DMS 273 (cell line): ENCODE measurements at regions not wholly inside any gene's neighbourhood (a gene's known extent, or its start where the extent isn't known, plus 50 kb on each side); places are given as distances from the start of the nearest gene placed in this dataset.

Experiments
- DNase-seq: peaks from one replicate; lab custom pipeline; 2025; ENCODE audit not compliant: unreplicated experiment; lab: John Stamatoyannopoulos, UW

GRCh38 chr15:70337277-70338186 lies 239.8 kb upstream of the TLE3 start:
- no peak for DNase-seq

- no peak for DNase-seq
These were observed 238.8 kb upstream of the TLE3 start for GRCh38 chr15:70336425-70337009.

- DNase-seq = no peak
These were observed 236.6 kb upstream of the TLE3 start for GRCh38 chr15:70334286-70334685.

- no peak for DNase-seq
These were observed 231.5 kb upstream of the TLE3 start for GRCh38 chr15:70329179-70329578.

- no peak for DNase-seq
These were observed 231.0 kb upstream of the TLE3 start for GRCh38 chr15:70328679-70329115.

GRCh38 chr15:70327856-70328678 lies 230.3 kb upstream of the TLE3 start:
- DNase-seq = no peak

GRCh38 chr15:70327328-70327855 lies 229.7 kb upstream of the TLE3 start:
- no peak for DNase-seq

- DNase-seq = peak; percentile 42
These were observed 226.6 kb upstream of the TLE3 start for GRCh38 chr15:70324001-70324974.

- peak; percentile 63 for DNase-seq
These were observed 225.6 kb upstream of the TLE3 start for GRCh38 chr15:70323111-70323851.

GRCh38 chr15:70322051-70322668 lies 224.4 kb upstream of the TLE3 start:
- no peak for DNase-seq

GRCh38 chr15:70321172-70321819 lies 223.6 kb upstream of the TLE3 start:
- DNase-seq = no peak

GRCh38 chr15:70320482-70320881 lies 222.8 kb upstream of the TLE3 start:
- no peak for DNase-seq

GRCh38 chr15:70320077-70320476 lies 222.4 kb upstream of the TLE3 start:
- DNase-seq = no peak

- DNase-seq = no peak
These were observed 221.7 kb upstream of the TLE3 start for GRCh38 chr15:70319466-70319865.

- DNase-seq = no peak
These were observed 221.1 kb upstream of the TLE3 start for GRCh38 chr15:70318594-70319465.

GRCh38 chr15:70316059-70316600 lies 218.4 kb upstream of the TLE3 start:
- no peak for DNase-seq

GRCh38 chr15:70315431-70315830 lies 217.7 kb upstream of the TLE3 start:
- DNase-seq = no peak
